Suprapubic skin (tissue), 4 donors: ENCODE measurements at regions not wholly inside any gene's neighbourhood (a gene's known extent, or its start where the extent isn't known, plus 50 kb on each side); places are given as distances from the start of the nearest gene placed in this dataset.

ENCODE experiments used
- EP300 ChIP-seq: sonication (generic); formaldehyde crosslinking; IDR thresholded peaks from one replicate; pipeline ENCODE4 v1.6.1; 2017; ENCODE audit warnings: antibody characterized with exemption
- POLR2A ChIP-seq, 2 donors: fragments of 450-650 bp; IDR thresholded peaks; one replicate each; pipeline ENCODE4 v1.6.1; 2017; ENCODE audit warnings: antibody characterized with exemption in 2 of 2, mild to moderate bottlenecking in 2 of 2, moderate library complexity in 2 of 2
- POLR2AphosphoS5 ChIP-seq, 3 donors: sonication (generic); formaldehyde crosslinking; IDR thresholded peaks; one replicate each; pipeline ENCODE4 v1.6.1; 2017; ENCODE audit warnings: antibody characterized with exemption in 3 of 3
- TF ChIP-seq, protein P1 (sequence below), 2 donors: fragments of 200-600 bp in 1 of 2; fragments of 450-650 bp in 1 of 2; sonication (generic) in 1 of 2; IDR thresholded peaks; one replicate each; pipeline ENCODE4 v1.5.1; 2016 to 2019; ENCODE audit warnings: antibody characterized with exemption in 2 of 2, mild to moderate bottlenecking in 1 of 2, moderate library complexity in 1 of 2

DNA sequence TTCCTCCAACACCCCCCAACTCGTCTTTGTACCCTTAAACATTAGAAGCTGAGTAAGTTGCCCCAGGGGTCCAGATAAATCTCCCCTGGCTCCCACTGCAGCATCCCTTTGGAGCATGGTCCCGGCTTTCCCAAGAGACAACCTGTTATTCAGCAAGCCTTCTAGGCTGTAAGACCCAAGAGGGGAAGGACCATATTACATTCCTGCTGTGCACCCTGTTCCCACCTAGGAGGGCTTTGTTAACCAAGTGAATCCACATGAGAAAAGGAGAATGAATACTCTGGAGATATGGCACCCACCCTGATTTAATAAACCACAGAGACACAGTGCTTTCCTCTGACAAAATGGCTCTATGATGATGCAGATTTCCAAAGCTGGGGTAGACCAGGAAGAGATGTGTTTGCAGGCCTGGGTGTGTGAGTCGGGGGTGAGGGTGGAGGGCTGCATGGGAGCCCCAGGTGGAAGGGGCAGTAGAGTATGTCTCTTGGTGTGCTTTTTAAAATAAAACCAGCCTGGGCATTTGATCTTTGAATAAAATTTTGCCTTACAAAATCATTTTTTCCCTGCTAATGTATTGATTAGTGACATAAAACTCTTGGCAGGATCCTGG is 325.2 kb downstream of the DRD1 start:
- TF ChIP-seq, protein P1, sequence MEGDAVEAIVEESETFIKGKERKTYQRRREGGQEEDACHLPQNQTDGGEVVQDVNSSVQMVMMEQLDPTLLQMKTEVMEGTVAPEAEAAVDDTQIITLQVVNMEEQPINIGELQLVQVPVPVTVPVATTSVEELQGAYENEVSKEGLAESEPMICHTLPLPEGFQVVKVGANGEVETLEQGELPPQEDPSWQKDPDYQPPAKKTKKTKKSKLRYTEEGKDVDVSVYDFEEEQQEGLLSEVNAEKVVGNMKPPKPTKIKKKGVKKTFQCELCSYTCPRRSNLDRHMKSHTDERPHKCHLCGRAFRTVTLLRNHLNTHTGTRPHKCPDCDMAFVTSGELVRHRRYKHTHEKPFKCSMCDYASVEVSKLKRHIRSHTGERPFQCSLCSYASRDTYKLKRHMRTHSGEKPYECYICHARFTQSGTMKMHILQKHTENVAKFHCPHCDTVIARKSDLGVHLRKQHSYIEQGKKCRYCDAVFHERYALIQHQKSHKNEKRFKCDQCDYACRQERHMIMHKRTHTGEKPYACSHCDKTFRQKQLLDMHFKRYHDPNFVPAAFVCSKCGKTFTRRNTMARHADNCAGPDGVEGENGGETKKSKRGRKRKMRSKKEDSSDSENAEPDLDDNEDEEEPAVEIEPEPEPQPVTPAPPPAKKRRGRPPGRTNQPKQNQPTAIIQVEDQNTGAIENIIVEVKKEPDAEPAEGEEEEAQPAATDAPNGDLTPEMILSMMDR (IDR thresholded peaks at IDR 0.05) = no peak
- TF ChIP-seq POLR2A (IDR thresholded peaks at IDR 0.05) (no peak), POLR2AphosphoS5 (IDR thresholded peaks at IDR 0.05) (no peak), EP300 (no peak)
